ENCODE measurements at regions not wholly inside any gene's neighbourhood (a gene's known extent, or its start where the extent isn't known, plus 50 kb on each side); places are given as distances from the start of the nearest gene placed in this dataset.
"Not testable (repeated sequence)": the region's sequence is repeated elsewhere in the genome, so short reads cannot be mapped to it uniquely, and the experiment has no call there.

GRCh38 chr12:12009749-12010276, 60.9 kb upstream of the BCL2L14 start:
- intact Hi-C loops (cut with DNase I); ATAC-seq (ENCODE audit: poor library complexity); DNase-seq: not testable (repeated sequence)

- intact Hi-C loops (cut with DNase I): no loop called here
- DNase-seq: peak; percentile 63
- ATAC-seq (ENCODE audit: poor library complexity): peak; percentile 66
Measured at GRCh38 chr12:12010277-12011039, 60.3 kb upstream of the BCL2L14 start.

DNA sequence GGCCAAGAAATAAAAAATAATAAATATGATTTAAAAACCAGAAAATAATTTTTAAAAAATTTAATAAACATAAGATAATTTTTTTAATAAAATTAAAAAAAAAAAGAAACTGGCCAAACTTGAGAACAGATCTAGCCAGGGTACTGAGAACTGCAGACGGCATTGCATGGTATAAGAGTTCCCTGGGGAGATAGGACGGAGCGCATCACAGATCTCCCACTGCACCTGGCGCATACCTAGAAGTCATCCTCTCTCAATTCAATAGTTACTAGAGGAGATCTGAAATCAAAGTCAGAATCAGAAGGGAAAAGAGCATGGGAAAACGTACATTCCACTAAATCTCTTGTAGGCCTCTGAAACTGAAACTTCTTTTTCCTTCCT, 58.9 kb upstream of the BCL2L14 start:
- DNase-seq: no peak
- intact Hi-C loops (cut with DNase I): no loop called here
- no peak for ATAC-seq (ENCODE audit: poor library complexity)

- ATAC-seq (ENCODE audit: poor library complexity): no peak
- intact Hi-C loops (cut with DNase I): no loop called here
- DNase-seq: no peak
Measured at GRCh38 chr12:12015073-12015685, 55.6 kb upstream of the BCL2L14 start.

DNA sequence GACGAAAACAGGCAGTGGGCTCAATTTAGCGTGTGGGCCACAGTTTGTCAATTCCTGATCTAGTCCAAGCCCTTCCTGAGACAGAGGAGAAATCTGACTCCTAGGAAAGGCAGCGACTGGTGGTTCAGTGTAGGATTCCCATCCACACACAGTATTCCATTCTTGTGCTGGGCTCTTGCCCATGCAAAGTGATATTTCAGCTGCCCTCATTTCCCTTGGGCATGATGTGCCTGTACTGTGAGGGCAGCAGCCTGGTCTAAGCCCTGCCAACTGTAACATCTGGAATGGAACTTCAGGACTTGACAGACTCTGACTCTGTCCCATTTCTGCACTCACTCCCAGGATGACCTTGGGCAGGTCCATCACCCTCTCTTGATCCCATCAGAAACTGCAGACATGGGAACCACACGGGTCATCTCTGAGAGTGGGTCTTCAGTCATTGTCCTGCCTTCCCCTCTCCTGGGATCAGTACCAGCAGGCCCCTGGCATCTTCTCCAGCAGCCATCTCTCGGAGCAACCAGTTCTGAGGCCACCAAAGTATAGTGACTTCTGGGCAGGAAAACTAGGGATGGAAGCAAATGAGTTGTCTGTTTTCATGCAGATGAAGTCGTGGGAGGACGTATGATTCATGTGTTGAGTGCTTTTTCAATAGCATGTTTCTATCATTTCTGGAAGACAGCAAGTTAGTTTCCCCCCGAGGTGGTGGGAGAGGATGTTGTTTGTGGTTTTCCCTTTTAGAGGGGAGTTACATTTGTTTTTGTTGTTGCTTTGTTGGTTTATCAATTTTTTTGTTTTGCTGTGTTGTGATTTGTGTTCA, 54.2 kb upstream of the BCL2L14 start:
- DNase-seq (no peak), ATAC-seq (ENCODE audit: poor library complexity) (peak; percentile 50)
- intact Hi-C loops (cut with DNase I): no loop called here

- ATAC-seq (ENCODE audit: poor library complexity) (peak; percentile 81), DNase-seq (peak; percentile 57)
- intact Hi-C loops (cut with DNase I): no loop called here
Measured at GRCh38 chr12:12017135-12017581, 53.6 kb upstream of the BCL2L14 start.

DNA sequence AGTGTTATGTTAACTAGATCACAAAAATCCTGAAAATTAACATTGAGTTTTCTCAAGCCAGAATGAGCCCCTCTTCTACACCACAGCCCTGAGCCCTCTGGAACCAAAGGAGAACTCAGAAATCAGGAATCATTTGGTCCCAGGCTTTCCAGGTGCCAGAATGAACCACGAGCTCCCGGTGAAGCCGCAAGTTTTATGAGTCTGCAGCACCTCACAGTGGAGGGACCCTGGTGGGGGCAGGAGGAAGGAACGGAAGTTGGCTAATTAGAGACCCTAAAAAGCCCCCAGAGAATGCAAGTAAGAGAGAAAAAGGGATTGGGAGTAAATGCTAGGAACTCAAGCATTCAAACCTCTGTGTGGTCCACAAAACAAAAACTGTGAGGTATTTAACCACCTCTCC, 52.9 kb upstream of the BCL2L14 start:
- peak; percentile 61 for ATAC-seq (ENCODE audit: poor library complexity)
- intact Hi-C loops (cut with DNase I): no loop called here
- no peak for DNase-seq

GRCh38 chr12:12018454-12018853, 52.3 kb upstream of the BCL2L14 start:
- intact Hi-C loops (cut with DNase I): no loop called here
- DNase-seq (no peak), ATAC-seq (ENCODE audit: poor library complexity) (peak; percentile 40)

- intact Hi-C loops (cut with DNase I): no loop called here
- DNase-seq: no peak
- no peak for ATAC-seq (ENCODE audit: poor library complexity)
Measured at GRCh38 chr12:12019881-12020280, 50.9 kb upstream of the BCL2L14 start.

DNA sequence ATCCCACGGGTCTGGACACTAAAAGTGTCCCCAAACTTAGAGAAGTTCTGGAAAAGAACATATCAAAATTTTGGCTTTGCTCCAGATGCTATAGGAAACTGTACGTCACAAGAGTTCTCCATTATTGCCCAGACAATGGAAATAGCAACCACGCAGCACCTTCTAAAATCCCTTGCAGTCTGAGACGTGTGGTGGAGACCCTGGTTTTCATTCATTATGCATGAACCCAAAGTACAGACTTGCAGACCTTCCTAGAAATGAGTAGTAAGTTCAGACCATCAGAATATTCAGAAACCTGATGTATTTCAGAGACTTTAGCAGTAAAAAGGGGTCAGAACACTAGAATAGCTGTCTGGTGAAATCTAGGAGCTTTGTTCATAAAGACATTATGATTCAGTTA, 50.0 kb upstream of the BCL2L14 start:
- intact Hi-C loops (cut with DNase I): no loop called here
- DNase-seq (no peak), ATAC-seq (ENCODE audit: poor library complexity) (no peak)

All from Right ventricle myocardium superior (tissue), 1 donor.